H9 (cell line): ENCODE measurements at regions not wholly inside any gene's neighbourhood (a gene's known extent, or its start where the extent isn't known, plus 50 kb on each side); places are given as distances from the start of the nearest gene placed in this dataset.

Source experiments
- DNase-seq: peaks from one replicate; pipeline ENCODE4 v3.0.0-alpha.2; 2017
- H2AFZ ChIP-seq: one replicate; pipeline ENCODE4 v1.6.1; 2013; ENCODE audit warnings: mild to moderate bottlenecking, low read length, control low read depth, moderate library complexity
- H2AK5ac ChIP-seq: 2 replicates; pipeline ENCODE4 v1.6.1; 2013; ENCODE audit warnings: low read length, control low read depth, mixed read lengths; ENCODE audit not compliant: insufficient read length
- H2BK120ac ChIP-seq: one replicate; pipeline ENCODE4 v1.6.1; 2013; ENCODE audit warnings: low read depth, mild to moderate bottlenecking, low read length, control low read depth, inconsistent platforms; ENCODE audit not compliant: poor library complexity, severe bottlenecking
- H2BK12ac ChIP-seq: 2 replicates; pipeline ENCODE4 v1.6.1; 2013; ENCODE audit warnings: low read length, control low read depth, mixed read lengths, low read depth; ENCODE audit not compliant: insufficient read length
- H2BK15ac ChIP-seq: 2 replicates; pipeline ENCODE4 v1.6.1; 2013; ENCODE audit warnings: low read depth, low read length, control low read depth
- H2BK20ac ChIP-seq: one replicate; pipeline ENCODE4 v1.6.1; 2013; ENCODE audit warnings: low read depth, mild to moderate bottlenecking, low read length, control low read depth, inconsistent platforms; ENCODE audit not compliant: poor library complexity, severe bottlenecking
- H2BK5ac ChIP-seq: 2 replicates; pipeline ENCODE4 v1.6.1; 2013; ENCODE audit warnings: low read length, control low read depth, mixed read lengths; ENCODE audit not compliant: insufficient read length
- H3K14ac ChIP-seq: 2 replicates; pipeline ENCODE4 v1.6.1; 2013; ENCODE audit warnings: low read length, control low read depth; ENCODE audit not compliant: insufficient read depth
- H3K18ac ChIP-seq: 2 replicates; pipeline ENCODE4 v1.6.1; 2013; ENCODE audit warnings: low read depth, mild to moderate bottlenecking, mixed read lengths, low read length, control low read depth; ENCODE audit not compliant: insufficient read length
- H3K23ac ChIP-seq: 2 replicates; pipeline ENCODE4 v1.6.1; 2013; ENCODE audit warnings: low read length, control low read depth, mixed read lengths, low read depth; ENCODE audit not compliant: insufficient read length
- H3K23me2 ChIP-seq: 2 replicates; pipeline ENCODE4 v1.6.1; 2013; ENCODE audit warnings: low read depth, mild to moderate bottlenecking, mixed read lengths, low read length, control low read depth; ENCODE audit not compliant: insufficient read length, poor library complexity, severe bottlenecking
- H3K27ac ChIP-seq: 2 replicates; pipeline ENCODE4 v1.5.1; 2013; ENCODE audit warnings: low read length, control low read depth, mixed read lengths, low read depth; ENCODE audit not compliant: insufficient read length
- H3K27me3 ChIP-seq: 2 replicates; pipeline ENCODE4 v1.6.1; 2013; ENCODE audit warnings: low read length, control low read depth, inconsistent platforms; ENCODE audit not compliant: insufficient read depth
- H3K4ac ChIP-seq: 2 replicates; pipeline ENCODE4 v1.6.1; 2013; ENCODE audit warnings: low read depth, mild to moderate bottlenecking, control low read depth, inconsistent platforms, low read length, moderate library complexity
- H3K4me1 ChIP-seq: 2 replicates; pipeline ENCODE4 v1.6.1; 2013; ENCODE audit warnings: low read length, control low read depth, inconsistent platforms; ENCODE audit not compliant: insufficient read depth
- H3K4me2 ChIP-seq: 2 replicates; pipeline ENCODE4 v1.6.1; 2013; ENCODE audit warnings: low read length, control low read depth, mixed read lengths; ENCODE audit not compliant: insufficient read length, insufficient read depth
- H3K56ac ChIP-seq: 2 replicates; pipeline ENCODE4 v1.6.1; 2013; ENCODE audit warnings: low read depth, mild to moderate bottlenecking, mixed read lengths, low read length, control low read depth; ENCODE audit not compliant: insufficient read length
- H3K79me1 ChIP-seq: 2 replicates; pipeline ENCODE4 v1.6.1; 2013; ENCODE audit warnings: low read depth, mild to moderate bottlenecking, moderate library complexity, low read length, control low read depth, inconsistent platforms; ENCODE audit not compliant: insufficient read depth, poor library complexity, severe bottlenecking
- H3K79me2 ChIP-seq: 2 replicates; pipeline ENCODE4 v1.6.1; 2013; ENCODE audit warnings: low read length, control low read depth, inconsistent platforms; ENCODE audit not compliant: insufficient read depth
- H3K9ac ChIP-seq: 2 replicates; pipeline ENCODE4 v1.6.1; 2013; ENCODE audit warnings: low read length, control low read depth, mixed read lengths; ENCODE audit not compliant: insufficient read length; ENCODE audit errors: extremely low read depth
- H3K9me3 ChIP-seq: one replicate; pipeline ENCODE4 v1.6.1; 2013; ENCODE audit warnings: low read depth, low read length, inconsistent platforms; ENCODE audit not compliant: control insufficient read depth
- H3T11ph ChIP-seq: one replicate; pipeline ENCODE4 v1.6.1; 2013; ENCODE audit warnings: mild to moderate bottlenecking, low read length, control low read depth, inconsistent platforms
- H4K20me1 ChIP-seq: one replicate; pipeline ENCODE4 v1.6.1; 2013; ENCODE audit not compliant: control insufficient read depth, insufficient read length, insufficient read depth
- H4K5ac ChIP-seq: 2 replicates; pipeline ENCODE4 v1.6.1; 2013; ENCODE audit warnings: low read depth, mild to moderate bottlenecking, mixed read lengths, low read length, control low read depth; ENCODE audit not compliant: insufficient read length
- H4K8ac ChIP-seq: replicated peaks from 2 replicates; pipeline ENCODE4 v1.6.1; 2013; ENCODE audit warnings: low read length, control low read depth, mixed read lengths, low read depth; ENCODE audit not compliant: insufficient read length
- H4K91ac ChIP-seq: 2 replicates; pipeline ENCODE4 v1.6.1; 2013; ENCODE audit warnings: low read depth, mild to moderate bottlenecking, moderate library complexity, mixed read lengths, low read length, control low read depth; ENCODE audit not compliant: insufficient read length
- H3K27ac Mint-ChIP-seq, 3 experiments: 2 replicates in 2 of 3; 3 replicates in 1 of 3; pipeline ENCODE4 v1.8.0; 2020 to 2021; ENCODE audit warnings: mixed read lengths in 3 of 3, mild to moderate bottlenecking in 1 of 3, moderate library complexity in 1 of 3
- H3K27me3 Mint-ChIP-seq: 2 replicates; pipeline ENCODE4 v1.8.0; 2021; ENCODE audit warnings: low read depth, mild to moderate bottlenecking, moderate library complexity, mixed read lengths
- H3K36me3 Mint-ChIP-seq, 3 experiments: 2 replicates in 2 of 3; 3 replicates in 1 of 3; pipeline ENCODE4 v1.8.0; 2020 to 2021; ENCODE audit warnings: low read depth in 3 of 3, mixed read lengths in 3 of 3; ENCODE audit not compliant: insufficient read depth in 1 of 3
- H3K4me1 Mint-ChIP-seq, 2 experiments: 2 replicates each; pipeline ENCODE4 v1.8.0; 2020; ENCODE audit warnings: mixed read lengths in 2 of 2
- H3K4me3 Mint-ChIP-seq, 2 experiments: 2 replicates in 1 of 2; 3 replicates in 1 of 2; pipeline ENCODE4 v1.8.0; 2020 to 2021; ENCODE audit warnings: mild to moderate bottlenecking in 2 of 2, mixed read lengths in 2 of 2, moderate library complexity in 1 of 2
- H3K9me3 Mint-ChIP-seq, 2 experiments: 2 replicates in 1 of 2; 3 replicates in 1 of 2; pipeline ENCODE4 v1.8.0; 2020; ENCODE audit warnings: mild to moderate bottlenecking in 2 of 2, mixed read lengths in 2 of 2, moderate library complexity in 1 of 2
- CTCF ChIP-seq: fragments of 200-600 bp; sonication (generic); conservative IDR thresholded peaks from 3 replicates; pipeline ENCODE4 v1.8.0; 2021; ENCODE audit warnings: antibody characterized with exemption, mild to moderate bottlenecking
- WGBS: extraction: QIAGEN DNeasy Blood & Tissue Kit; methylation state at CpG from one replicate; pipeline ENCODE4 v1.1.7; 2013; ENCODE audit warnings: missing lambda C conversion rate, low lambda C conversion rate, mixed read lengths; ENCODE audit not compliant: insufficient read length; ENCODE audit errors: extremely low coverage; 5-methylcytosine and 5-hydroxymethylcytosine counted together

- no peak overlapping the region for H2AK5ac ChIP-seq
- H3K4ac ChIP-seq, result no peak overlapping the region
- no peak overlapping the region for H2BK15ac ChIP-seq
- H3K23ac ChIP-seq, result no peak overlapping the region
- H3K27me3 Mint-ChIP-seq, result no peaks in the 10 kb centered on the region
- H4K5ac ChIP-seq, result no peak overlapping the region
- no peak overlapping the region for H3K4me2 ChIP-seq
- H4K91ac ChIP-seq, result no peak overlapping the region
- no peak overlapping the region for H2BK120ac ChIP-seq
- H3K4me3 Mint-ChIP-seq, result no peak overlapping the region
- H2BK12ac ChIP-seq, result no peak overlapping the region
- no peak overlapping the region for H3K9ac ChIP-seq
- peak overlapping the region; percentile 85 for H2AFZ ChIP-seq
- H3K4me1 ChIP-seq, result no peaks in the 10 kb centered on the region
- H3K56ac ChIP-seq, result no peak overlapping the region
- H3K9me3 ChIP-seq, result no peaks in the 10 kb centered on the region
- no peak overlapping the region for H2BK5ac ChIP-seq
- no peak for DNase-seq
- H3K4me1 Mint-ChIP-seq, result peaks cover 0 to 3% of the 10 kb centered on the region in 2 experiments; a peak in 1 of 4 replicates
- H3K18ac ChIP-seq, result no peak overlapping the region
- no peak overlapping the region for H2BK20ac ChIP-seq
- H3K27me3 ChIP-seq, result no peaks in the 10 kb centered on the region
- no peak overlapping the region for H3K14ac ChIP-seq
- H3K36me3 Mint-ChIP-seq, result peaks cover under 1 to 8% (median 3%) of the 10 kb centered on the region in 3 experiments; a peak in 4 of 7 replicates
- H3K79me2 ChIP-seq, result no peaks in the 10 kb centered on the region
- H3K79me1 ChIP-seq, result no peaks in the 10 kb centered on the region
- H3K27ac ChIP-seq, result no peak overlapping the region
- no peaks in the 10 kb centered on the region for H3K23me2 ChIP-seq
- peaks cover 2 to 4% of the 10 kb centered on the region in 2 experiments; a peak in 3 of 5 replicates for H3K9me3 Mint-ChIP-seq
- no peak overlapping the region for H4K8ac ChIP-seq
- H3T11ph ChIP-seq, result no peak overlapping the region
- no peak overlapping the region; a peak in 1 of 7 replicates for H3K27ac Mint-ChIP-seq
- TF ChIP-seq CTCF, result no peak
- no peaks in the 10 kb centered on the region for H4K20me1 ChIP-seq
- WGBS, result no CpG with 5 or more reads among the region's 6 CpGs
Measured at GRCh38 chr1:81135524-81135923, 665.2 kb upstream of the ADGRL2 start.
